ENCODE measurements at regions not wholly inside any gene's neighbourhood (a gene's known extent, or its start where the extent isn't known, plus 50 kb on each side); places are given as distances from the start of the nearest gene placed in this dataset.

DNA sequence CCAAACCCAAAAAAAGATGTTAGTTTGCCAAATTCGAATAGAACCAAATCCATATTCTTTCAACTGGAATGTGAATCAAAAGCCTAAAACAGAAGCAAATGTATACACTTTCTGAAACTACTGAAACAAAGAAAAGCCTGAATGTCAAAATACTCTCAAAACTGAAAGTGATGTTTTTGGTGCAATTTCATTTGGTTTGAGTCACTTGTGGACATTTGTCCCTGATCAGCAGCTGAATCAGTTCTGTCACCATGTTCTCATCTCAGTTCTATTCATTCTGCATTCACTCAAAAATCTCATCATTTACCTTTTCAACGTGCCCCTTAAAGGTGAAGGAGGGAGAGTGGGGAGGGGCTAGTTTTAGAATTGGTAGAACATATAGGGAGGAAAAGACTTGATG lies 266.8 kb downstream of the ABHD5 start:
- Mint-ChIP-seq H3K27ac (no peak overlapping the region), H3K9me3 (no peaks in the 10 kb centered on the region), H3K4me1 (ENCODE audit: low read depth) (peaks cover 6% of the 10 kb centered on the region), H3K27me3 (ENCODE audit: low read depth) (peaks cover 20% of the 10 kb centered on the region), H3K4me3 (no peak overlapping the region), H3K36me3 (ENCODE audit: insufficient read depth in 2 of 2) (no peaks in the 10 kb centered on the region)
- ATAC-seq (replicated peaks in 1 of 2) = no peak
- no peak for DNase-seq

DNA sequence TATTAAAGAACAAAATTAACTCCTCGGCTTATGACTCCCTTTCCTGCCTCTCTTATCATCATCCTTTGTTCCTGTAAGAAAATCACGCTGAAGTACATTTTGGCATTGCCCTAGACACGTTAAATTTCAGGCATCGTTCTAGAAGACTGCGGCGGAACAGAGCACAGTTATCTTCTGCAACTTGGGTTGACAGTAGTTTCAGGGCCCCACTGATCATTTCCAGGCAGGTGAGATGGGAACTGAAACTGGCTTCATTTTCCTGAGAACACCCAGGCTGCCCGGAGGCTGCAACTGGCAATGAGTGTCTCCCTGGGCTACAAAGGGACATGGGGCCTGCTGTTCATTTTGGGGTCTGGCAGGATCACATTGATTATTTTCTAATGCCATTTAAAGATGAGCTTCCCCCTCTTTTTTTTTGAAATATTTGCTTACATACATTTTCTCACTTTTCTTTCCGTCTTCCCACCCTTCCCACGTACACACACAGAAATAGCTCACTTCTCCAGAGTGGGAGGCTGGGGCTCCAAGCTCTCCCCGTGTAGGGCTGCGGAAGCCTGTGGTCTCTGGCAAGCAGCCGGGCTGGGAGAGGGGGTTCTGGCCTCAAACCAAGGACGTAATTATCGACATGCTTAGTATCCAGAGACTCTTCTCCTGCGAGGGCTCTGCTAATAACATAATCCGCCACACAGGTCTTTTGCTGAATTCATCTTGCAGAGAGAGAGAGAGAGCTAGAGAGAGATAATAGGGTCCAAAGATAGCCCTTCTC lies 267.4 kb downstream of the ABHD5 start:
- Mint-ChIP-seq H3K4me3 (no peak overlapping the region), H3K36me3 (ENCODE audit: insufficient read depth in 2 of 2) (no peaks in the 10 kb centered on the region), H3K27ac (no peak overlapping the region), H3K27me3 (ENCODE audit: low read depth) (peaks cover 20% of the 10 kb centered on the region), H3K4me1 (ENCODE audit: low read depth) (peaks cover 6% of the 10 kb centered on the region), H3K9me3 (no peaks in the 10 kb centered on the region)
- DNase-seq = no peak
- ATAC-seq (replicated peaks in 1 of 2) = no peak

DNA sequence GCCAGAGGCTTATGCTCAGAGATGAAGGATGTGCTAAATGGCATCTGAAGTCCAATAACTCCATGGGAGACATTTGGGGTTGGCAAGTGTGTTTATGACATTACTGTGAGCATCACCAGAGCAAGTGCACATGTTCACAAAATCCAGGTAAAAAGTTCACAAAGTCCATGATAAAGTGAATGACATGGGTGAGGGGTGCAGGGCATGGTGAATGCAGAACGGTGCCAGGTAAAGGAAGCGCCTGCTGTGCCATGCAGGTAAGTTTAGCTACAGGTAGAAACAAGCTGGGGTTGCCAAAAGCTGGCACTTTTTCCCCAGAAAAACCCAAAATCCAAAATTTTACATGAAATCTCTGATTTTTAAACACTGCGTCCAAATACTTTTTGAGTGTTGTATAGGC lies 268.2 kb downstream of the ABHD5 start:
- Mint-ChIP-seq H3K36me3 (ENCODE audit: insufficient read depth in 2 of 2) (no peaks in the 10 kb centered on the region), H3K4me3 (no peak overlapping the region), H3K9me3 (no peaks in the 10 kb centered on the region), H3K4me1 (ENCODE audit: low read depth) (peaks cover 6% of the 10 kb centered on the region), H3K27me3 (ENCODE audit: low read depth) (peaks cover 25% of the 10 kb centered on the region), H3K27ac (no peak overlapping the region)
- no peak for ATAC-seq (replicated peaks in 1 of 2)
- DNase-seq = no peak

DNA sequence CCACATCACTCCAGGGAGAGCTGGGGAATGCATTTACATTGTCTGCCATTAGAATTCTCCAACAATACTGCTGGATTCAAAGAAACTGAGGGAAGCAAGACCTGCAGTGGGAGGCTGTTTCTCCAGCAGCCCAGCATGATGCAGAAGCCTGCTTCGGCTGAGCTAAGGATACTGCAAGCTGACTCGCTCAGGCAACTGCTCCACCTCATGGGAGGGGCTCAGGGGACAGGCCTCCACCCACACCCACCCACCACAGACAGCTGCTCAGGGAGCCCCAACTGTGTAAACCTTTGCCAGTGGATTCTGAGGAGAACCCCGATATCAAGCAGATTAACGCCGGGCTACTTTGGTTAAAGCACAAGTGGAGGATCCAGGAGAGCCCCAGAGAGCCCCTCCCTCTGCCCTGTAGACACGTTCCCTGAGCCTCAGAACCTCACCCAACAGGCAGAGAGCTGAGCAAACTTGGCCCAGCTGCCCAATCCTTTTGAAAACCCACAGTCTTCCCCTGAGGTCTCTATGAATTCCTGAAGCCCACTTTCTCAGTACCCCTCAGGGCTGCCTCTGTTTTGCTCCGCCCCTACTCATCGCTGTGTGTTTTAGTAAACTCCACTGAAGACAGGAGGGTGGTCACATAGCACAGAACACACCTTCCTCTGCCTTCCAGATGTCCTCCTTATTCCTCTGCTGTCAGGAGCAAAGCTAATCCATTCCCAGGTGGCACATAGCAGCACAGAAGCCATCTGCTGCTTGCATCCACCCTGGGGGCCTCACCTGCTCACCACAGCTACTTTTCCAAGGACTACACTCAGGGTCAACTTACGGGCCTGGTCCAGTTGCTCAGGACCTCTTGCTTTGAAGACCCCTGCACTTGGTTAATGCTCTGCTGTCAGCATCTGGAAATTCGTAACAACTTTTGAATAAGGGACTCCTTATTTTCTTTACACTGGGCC lies 269.0 kb downstream of the ABHD5 start:
- Mint-ChIP-seq H3K4me1 (ENCODE audit: low read depth) (peaks cover 6% of the 10 kb centered on the region), H3K27ac (no peak overlapping the region), H3K9me3 (no peaks in the 10 kb centered on the region), H3K36me3 (ENCODE audit: insufficient read depth in 2 of 2) (no peaks in the 10 kb centered on the region), H3K4me3 (no peak overlapping the region), H3K27me3 (ENCODE audit: low read depth) (peaks cover 27% of the 10 kb centered on the region)
- ATAC-seq (replicated peaks in 1 of 2) (no peak), DNase-seq (no peak)

DNA sequence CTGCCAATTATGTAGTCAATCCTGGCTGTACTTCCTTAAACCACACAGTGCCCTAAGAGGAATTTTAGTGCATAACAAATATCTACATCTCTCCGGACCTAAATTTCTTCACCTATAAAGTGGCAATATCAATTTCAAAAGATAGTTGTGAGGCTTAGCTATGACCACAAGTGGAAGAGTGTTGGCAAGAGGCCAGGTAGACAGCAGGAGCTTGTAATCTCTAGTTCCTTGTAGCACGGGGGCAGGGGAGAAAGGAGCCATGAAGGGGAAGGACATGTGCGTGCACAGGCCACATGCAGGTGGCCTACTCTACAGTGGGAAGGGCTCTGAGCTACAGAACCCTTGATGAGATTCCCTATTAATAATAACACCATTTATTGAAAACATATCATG lies 269.7 kb downstream of the ABHD5 start:
- Mint-ChIP-seq H3K36me3 (ENCODE audit: insufficient read depth in 2 of 2) (no peaks in the 10 kb centered on the region), H3K27me3 (ENCODE audit: low read depth) (peaks cover 24% of the 10 kb centered on the region), H3K9me3 (no peaks in the 10 kb centered on the region), H3K27ac (no peak overlapping the region), H3K4me3 (no peak overlapping the region), H3K4me1 (ENCODE audit: low read depth) (peaks cover 6% of the 10 kb centered on the region)
- ATAC-seq (replicated peaks in 1 of 2) = no peak
- no peak for DNase-seq

DNA sequence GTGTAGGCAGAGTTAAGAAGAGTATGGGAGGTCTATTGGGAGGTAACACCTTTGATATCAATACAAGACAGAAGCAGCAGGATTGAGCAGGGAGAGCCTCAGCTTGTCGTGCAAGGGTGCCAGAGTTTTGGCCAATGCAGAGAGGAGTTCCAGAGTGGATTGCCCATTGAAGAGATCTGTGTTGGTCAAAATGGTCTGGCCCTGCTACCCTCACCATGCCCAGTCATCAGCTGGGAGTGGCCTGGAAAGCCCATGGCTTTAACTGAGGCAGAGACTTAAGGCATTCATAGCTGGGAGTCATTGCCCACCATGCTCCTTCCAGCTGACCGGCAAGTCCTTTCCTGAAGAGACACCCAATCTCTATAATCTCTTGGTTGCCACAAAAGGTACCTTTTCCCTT lies 271.3 kb downstream of the ABHD5 start:
- ATAC-seq (replicated peaks in 1 of 2) (no peak), DNase-seq (no peak)
- Mint-ChIP-seq H3K4me1 (ENCODE audit: low read depth) (peaks cover 11% of the 10 kb centered on the region), H3K4me3 (no peak overlapping the region), H3K27ac (no peak overlapping the region), H3K9me3 (no peaks in the 10 kb centered on the region), H3K36me3 (ENCODE audit: insufficient read depth in 2 of 2) (no peaks in the 10 kb centered on the region), H3K27me3 (ENCODE audit: low read depth) (peaks cover 11% of the 10 kb centered on the region)

DNA sequence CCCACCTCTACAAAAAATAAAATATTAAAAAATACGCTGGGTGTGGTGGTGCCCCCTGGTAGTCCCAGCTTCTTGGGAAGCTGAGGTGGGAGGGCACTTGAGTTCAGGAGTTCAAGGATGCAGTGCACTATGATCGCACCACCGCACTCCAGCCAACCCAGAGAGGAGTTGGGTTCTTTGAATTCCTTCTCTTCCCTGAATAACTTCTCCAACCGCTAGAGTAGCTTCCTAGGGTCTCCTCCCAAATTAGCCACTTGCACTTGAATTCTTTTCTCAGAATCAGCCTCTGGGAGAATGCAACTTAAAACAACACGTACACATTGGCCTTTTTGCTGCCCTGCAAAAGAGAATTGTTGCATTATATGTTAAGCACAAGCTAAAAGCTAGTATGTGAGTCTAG lies 272.5 kb downstream of the ABHD5 start:
- H3K9me3 Mint-ChIP-seq = no peaks in the 10 kb centered on the region
- no peaks in the 10 kb centered on the region for H3K36me3 Mint-ChIP-seq (ENCODE audit: insufficient read depth in 2 of 2)
- peaks cover 5% of the 10 kb centered on the region for H3K4me1 Mint-ChIP-seq (ENCODE audit: low read depth)
- DNase-seq (no peak), ATAC-seq (replicated peaks in 1 of 2) (no peak)
- H3K4me3 Mint-ChIP-seq = no peak overlapping the region
- peaks cover 22% of the 10 kb centered on the region for H3K27me3 Mint-ChIP-seq (ENCODE audit: low read depth)
- no peak overlapping the region for H3K27ac Mint-ChIP-seq

DNA sequence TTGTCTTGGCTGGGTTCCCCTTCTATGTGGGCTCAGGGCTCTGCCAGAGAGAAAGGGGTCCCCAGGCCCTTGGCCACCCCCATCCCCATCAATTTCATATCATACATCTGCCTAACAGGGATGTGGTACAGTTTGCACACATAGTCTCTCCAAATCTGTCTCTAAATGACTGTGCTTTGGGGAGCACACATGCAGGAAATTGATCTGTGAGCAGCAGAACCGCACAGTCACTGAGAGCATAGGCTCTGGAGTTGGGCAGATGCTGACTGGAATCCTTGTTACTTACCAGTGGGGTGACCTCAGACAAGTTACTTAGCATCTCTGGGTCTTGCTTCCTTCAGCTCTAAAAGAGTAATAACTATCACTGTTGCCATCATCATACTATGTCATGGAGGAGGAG lies 273.9 kb downstream of the ABHD5 start:
- no peak overlapping the region for H3K4me3 Mint-ChIP-seq
- no peaks in the 10 kb centered on the region for H3K9me3 Mint-ChIP-seq
- H3K36me3 Mint-ChIP-seq (ENCODE audit: insufficient read depth in 2 of 2) = no peaks in the 10 kb centered on the region
- H3K27ac Mint-ChIP-seq = no peak overlapping the region
- ATAC-seq (replicated peaks in 1 of 2) (peak in 1 of 2 donors; percentile 52), DNase-seq (no peak)
- peaks cover 26% of the 10 kb centered on the region for H3K27me3 Mint-ChIP-seq (ENCODE audit: low read depth)
- peaks cover 5% of the 10 kb centered on the region for H3K4me1 Mint-ChIP-seq (ENCODE audit: low read depth)

DNA sequence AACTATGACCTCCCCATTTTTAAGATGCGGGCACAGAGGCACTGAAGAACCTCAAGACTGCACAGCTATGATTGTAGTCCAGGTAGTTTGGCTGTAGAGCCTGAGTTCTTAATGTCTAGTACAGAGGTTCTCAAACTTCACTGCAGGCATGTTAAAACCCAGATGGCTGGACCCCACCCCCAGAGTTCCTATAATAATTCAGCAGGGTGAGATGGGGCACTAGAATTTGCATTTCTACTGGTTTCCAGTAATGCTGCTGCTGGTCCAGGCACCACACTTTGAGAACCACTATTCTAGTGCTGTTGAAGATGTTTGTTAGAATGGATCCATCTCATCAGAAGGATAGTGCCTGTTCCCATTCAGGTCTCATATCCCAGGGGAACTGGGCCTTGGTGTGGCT lies 274.9 kb downstream of the ABHD5 start:
- H3K4me3 Mint-ChIP-seq = no peak overlapping the region
- H3K27ac Mint-ChIP-seq = no peak overlapping the region
- H3K27me3 Mint-ChIP-seq (ENCODE audit: low read depth) = peaks cover 26% of the 10 kb centered on the region
- DNase-seq (no peak), ATAC-seq (replicated peaks in 1 of 2) (no peak)
- peaks cover 5% of the 10 kb centered on the region for H3K4me1 Mint-ChIP-seq (ENCODE audit: low read depth)
- no peaks in the 10 kb centered on the region for H3K36me3 Mint-ChIP-seq (ENCODE audit: insufficient read depth in 2 of 2)
- H3K9me3 Mint-ChIP-seq = no peaks in the 10 kb centered on the region

DNA sequence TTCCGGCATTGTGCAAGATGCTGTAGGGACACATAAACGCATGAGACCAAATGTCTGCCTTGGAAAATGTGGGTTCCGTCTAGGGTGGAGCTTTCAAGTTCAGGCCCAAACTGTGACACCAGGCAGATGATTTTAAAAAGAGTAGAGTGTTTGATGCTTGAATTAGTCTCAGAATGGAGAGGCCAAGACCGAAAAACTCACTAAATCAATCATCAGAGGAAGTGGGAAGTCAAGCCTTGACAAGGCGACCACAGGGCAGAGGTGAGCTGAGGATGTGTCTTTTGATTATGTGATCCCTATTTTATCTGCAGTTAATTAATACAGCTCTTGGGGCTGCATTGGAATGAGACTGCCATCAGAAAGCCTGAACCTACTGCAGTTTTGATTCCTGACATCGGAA lies 275.4 kb downstream of the ABHD5 start:
- no peaks in the 10 kb centered on the region for H3K9me3 Mint-ChIP-seq
- DNase-seq (no peak), ATAC-seq (replicated peaks in 1 of 2) (no peak)
- peaks cover 5% of the 10 kb centered on the region for H3K4me1 Mint-ChIP-seq (ENCODE audit: low read depth)
- H3K36me3 Mint-ChIP-seq (ENCODE audit: insufficient read depth in 2 of 2) = no peaks in the 10 kb centered on the region
- no peak overlapping the region for H3K4me3 Mint-ChIP-seq
- H3K27ac Mint-ChIP-seq = no peak overlapping the region
- H3K27me3 Mint-ChIP-seq (ENCODE audit: low read depth) = peaks cover 26% of the 10 kb centered on the region

DNA sequence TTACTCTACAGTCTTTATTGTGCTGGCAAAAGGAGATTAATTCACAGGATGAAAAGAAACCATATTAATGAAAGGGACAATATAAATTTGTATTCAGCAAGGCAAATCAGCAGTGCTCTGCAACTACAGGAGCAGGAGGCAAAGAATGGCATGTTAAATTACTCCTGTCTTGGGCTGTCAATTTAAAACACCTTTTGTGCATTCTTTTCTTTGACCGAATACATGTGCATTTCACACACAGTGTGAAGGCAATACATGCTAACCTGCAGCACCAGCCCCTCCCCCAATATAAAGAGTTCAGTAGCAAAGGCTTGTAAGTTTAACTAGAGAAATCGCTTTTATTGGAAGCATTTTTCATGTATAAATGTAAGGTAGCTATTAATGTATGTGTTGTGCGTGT lies 275.2 kb upstream of the TOPAZ1 start:
- Mint-ChIP-seq H3K4me1 (ENCODE audit: low read depth) (peaks cover 5% of the 10 kb centered on the region), H3K27me3 (ENCODE audit: low read depth) (peaks cover 26% of the 10 kb centered on the region), H3K4me3 (no peak overlapping the region), H3K27ac (no peak overlapping the region), H3K36me3 (ENCODE audit: insufficient read depth in 2 of 2) (no peaks in the 10 kb centered on the region), H3K9me3 (no peaks in the 10 kb centered on the region)
- no peak for DNase-seq
- no peak for ATAC-seq (replicated peaks in 1 of 2)

DNA sequence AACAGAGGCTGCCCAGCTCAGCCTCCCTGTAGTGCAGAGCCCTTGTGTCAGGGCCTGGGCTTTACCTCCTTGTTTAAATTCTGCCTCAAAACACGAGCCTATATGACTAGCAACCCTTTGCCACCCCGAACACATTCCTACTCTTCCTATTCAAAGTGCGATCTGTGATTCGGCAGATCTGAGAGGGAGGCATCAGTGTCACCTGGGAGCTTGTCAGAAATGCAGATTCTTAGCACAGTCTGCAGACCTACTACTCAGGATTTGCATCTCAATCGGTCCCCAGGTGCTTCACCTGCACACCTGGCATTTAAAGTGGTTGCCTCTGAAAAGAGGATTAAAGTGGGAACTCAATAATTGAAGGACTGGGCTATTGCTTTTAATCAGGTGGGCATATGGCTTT lies 273.2 kb upstream of the TOPAZ1 start:
- Mint-ChIP-seq H3K27ac (no peak overlapping the region), H3K27me3 (ENCODE audit: low read depth) (peaks cover 25% of the 10 kb centered on the region), H3K4me3 (no peak overlapping the region), H3K4me1 (ENCODE audit: low read depth) (peaks cover 5% of the 10 kb centered on the region), H3K36me3 (ENCODE audit: insufficient read depth in 2 of 2) (no peaks in the 10 kb centered on the region), H3K9me3 (no peaks in the 10 kb centered on the region)
- ATAC-seq (replicated peaks in 1 of 2) = no peak
- DNase-seq = no peak

DNA sequence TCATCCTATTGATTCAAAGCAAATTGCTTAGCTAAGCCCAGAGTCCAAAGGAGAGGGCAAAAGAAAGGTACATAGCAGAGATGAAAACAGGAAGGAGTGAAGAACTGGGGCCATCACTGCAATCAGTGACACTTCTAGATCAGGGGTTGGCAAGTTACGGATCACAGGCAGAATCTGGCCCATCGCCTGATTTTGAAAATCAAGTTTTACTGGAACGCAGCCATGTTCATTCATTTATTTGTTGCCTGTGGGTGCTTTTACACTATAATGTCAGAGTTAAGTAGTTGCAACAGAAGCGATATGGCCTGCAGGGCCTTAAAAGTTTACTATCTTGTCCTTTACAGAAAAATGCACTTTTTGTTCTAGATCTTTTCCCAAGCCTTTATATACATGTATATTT lies 271.7 kb upstream of the TOPAZ1 start:
- DNase-seq (no peak), ATAC-seq (replicated peaks in 1 of 2) (no peak)
- Mint-ChIP-seq H3K36me3 (ENCODE audit: insufficient read depth in 2 of 2) (peaks cover 0 to 1% of the 10 kb centered on the region in 2 donors), H3K27ac (no peak overlapping the region), H3K9me3 (no peaks in the 10 kb centered on the region), H3K27me3 (ENCODE audit: low read depth) (peaks cover 24% of the 10 kb centered on the region), H3K4me1 (ENCODE audit: low read depth) (peaks cover 5% of the 10 kb centered on the region), H3K4me3 (no peak overlapping the region)

Measured in activated T-cell treated with anti-CD3 and anti-CD28 coated beads, Interleukin-2, amount 50 U/mL, for 72 hours (primary cell).